ENCODE measurements at regions not wholly inside any gene's neighbourhood (a gene's known extent, or its start where the extent isn't known, plus 50 kb on each side); places are given as distances from the start of the nearest gene placed in this dataset.

DNA sequence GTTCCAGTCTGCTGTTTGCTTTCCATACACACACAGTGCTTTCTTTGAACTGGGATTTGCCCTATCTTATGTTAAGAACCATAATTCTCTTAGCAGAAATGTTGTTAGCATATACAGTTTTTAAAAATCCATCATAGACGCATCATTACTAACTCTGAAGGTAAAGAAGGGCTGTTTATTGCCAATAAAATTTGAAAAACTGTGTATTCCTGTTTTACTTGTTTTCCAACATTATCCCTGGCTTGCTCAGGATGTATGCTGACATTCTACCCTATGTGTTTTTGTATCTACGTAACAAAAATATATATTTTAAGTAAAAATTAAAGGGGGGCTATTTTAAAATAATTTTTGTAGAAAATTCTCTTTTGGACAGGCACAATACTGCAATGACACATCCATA, 857.2 kb downstream of the BRINP3 start:
- TF ChIP-seq, protein P1, sequence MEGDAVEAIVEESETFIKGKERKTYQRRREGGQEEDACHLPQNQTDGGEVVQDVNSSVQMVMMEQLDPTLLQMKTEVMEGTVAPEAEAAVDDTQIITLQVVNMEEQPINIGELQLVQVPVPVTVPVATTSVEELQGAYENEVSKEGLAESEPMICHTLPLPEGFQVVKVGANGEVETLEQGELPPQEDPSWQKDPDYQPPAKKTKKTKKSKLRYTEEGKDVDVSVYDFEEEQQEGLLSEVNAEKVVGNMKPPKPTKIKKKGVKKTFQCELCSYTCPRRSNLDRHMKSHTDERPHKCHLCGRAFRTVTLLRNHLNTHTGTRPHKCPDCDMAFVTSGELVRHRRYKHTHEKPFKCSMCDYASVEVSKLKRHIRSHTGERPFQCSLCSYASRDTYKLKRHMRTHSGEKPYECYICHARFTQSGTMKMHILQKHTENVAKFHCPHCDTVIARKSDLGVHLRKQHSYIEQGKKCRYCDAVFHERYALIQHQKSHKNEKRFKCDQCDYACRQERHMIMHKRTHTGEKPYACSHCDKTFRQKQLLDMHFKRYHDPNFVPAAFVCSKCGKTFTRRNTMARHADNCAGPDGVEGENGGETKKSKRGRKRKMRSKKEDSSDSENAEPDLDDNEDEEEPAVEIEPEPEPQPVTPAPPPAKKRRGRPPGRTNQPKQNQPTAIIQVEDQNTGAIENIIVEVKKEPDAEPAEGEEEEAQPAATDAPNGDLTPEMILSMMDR (IDR thresholded peaks at IDR 0.05) = no peak
- TF ChIP-seq POLR2A (IDR thresholded peaks at IDR 0.05) = no peak
